ENCODE measurements at regions not wholly inside any gene's neighbourhood (a gene's known extent, or its start where the extent isn't known, plus 50 kb on each side); places are given as distances from the start of the nearest gene placed in this dataset.
"Not testable (repeated sequence)": the region's sequence is repeated elsewhere in the genome, so short reads cannot be mapped to it uniquely, and the experiment has no call there.

DNA sequence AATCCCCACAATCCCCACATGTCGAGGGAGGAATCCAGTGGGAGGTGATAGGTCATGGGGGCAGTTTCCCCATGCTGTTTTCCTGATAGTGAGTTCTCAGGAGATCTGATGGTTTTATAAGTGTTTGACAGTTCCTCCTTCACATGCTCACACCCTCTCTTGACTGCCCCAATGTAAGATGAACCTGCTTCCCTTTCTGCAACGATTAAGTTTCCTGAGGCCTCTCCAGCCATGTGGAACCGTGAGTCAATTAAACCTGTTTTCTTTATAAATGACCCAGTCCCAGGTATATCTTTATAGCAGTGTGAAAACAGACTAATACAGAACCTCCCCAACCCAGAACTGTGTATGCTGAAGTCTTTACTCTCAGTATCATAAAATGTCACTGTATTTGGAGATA is 289.5 kb upstream of the MMADHC start:
- DNase-seq (ENCODE audit: extremely low read depth in 1 of 11, low read depth in 9 of 11, low spot score in 4 of 11): no peak

DNA sequence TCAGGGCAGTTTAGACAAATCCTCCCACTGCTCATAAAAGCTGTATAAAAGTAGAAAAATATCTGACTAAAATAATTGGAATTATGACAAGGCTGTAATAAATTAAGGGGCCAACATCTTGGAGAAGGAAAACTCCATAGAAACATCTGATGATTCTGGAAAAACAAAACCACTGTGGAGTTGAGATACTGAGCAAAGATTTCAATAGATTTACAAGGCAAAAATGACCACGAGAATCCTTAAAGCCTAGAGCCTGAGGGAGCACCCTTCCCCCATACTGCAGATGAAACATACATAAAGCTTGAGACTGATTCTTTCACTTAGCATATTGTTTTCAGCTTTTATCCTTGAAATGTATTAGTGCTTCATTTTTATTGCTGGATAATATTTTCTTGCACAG is 286.4 kb upstream of the MMADHC start:
- no peak for DNase-seq (ENCODE audit: extremely low read depth in 1 of 11, low read depth in 9 of 11, low spot score in 4 of 11)

DNA sequence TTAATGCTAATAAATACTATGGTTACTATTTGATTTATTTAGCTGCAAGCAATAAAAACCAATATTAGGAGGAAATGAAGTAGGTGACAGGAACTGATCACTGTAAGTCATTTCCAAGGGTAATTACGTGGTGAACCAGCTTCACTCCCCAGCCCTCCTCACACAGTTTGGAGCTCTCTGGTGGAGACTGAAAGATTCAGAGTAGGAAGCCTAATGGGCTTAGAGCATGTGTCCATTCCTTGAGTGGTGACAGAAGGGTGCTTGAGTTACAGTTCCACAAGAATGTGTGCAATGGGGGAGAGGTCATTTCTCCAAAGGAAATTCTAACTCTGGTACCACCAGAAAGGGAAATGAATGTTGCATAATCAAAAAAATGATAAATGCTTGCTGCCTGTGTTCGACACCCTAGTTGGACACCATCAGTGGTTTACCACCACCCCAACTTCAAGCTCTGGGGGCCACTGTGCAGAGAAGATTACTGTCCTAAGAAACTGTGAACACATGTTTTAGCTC is 285.1 kb upstream of the MMADHC start:
- DNase-seq (ENCODE audit: extremely low read depth in 1 of 11, low read depth in 9 of 11, low spot score in 4 of 11): no peak

DNA sequence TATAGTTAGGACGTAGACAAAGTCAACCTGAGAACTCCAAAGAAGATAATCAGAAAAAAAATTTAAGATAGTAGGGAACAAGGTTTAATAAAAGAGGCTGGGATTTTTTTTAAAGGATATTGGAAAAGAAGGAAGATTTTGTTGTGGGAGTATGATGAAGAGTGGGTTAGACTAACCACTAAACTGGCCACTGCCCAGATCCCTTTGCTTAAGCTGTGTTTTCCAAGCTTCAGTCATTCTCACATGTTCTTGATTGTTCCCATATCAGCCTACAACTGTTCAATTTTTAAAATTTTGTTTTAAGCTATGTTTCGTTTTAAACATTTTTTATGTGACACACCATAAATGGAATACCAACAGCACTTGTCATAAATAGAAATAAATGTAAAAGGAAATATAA is 284.5 kb upstream of the MMADHC start:
- no peak for DNase-seq (ENCODE audit: extremely low read depth in 1 of 11, low read depth in 9 of 11, low spot score in 4 of 11)

DNA sequence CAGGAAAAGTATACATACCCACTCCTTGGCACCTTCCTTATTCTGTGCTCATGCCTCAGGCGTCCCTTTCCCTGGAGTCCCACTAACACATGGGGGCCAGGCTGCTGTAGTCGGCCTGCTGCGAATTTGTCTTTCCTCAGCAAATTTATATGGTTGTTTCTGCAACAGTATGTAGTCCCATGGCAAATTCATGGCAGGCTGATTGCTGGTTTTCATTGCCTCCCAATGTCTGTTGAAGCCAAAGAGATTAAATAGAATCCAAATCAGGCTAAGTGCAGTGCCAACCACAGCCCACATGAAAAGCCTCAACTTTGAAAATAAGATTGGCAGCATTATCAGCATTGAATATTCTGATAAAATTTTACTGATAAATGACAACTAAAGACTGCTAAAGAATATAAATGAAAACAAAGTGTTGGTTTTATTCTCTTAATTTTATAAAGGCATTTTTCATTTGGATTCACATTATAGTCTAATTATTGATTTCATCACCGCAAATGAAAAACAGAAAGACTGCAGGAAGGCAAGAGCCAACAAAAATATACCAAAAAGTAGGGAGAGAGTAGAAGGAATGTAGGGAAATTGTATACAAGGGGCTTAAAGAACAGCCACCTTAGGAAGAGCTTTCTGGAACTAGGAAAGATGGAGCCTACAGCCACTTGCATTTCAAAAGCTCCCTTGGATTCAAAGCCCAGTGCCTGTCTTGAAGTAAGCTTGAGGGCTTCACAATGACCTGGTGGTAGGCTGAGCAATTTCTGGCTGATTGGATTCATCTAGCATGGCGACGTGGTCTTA is 283.7 kb upstream of the MMADHC start:
- DNase-seq (ENCODE audit: extremely low read depth in 1 of 11, low read depth in 9 of 11, low spot score in 4 of 11): no peak

DNA sequence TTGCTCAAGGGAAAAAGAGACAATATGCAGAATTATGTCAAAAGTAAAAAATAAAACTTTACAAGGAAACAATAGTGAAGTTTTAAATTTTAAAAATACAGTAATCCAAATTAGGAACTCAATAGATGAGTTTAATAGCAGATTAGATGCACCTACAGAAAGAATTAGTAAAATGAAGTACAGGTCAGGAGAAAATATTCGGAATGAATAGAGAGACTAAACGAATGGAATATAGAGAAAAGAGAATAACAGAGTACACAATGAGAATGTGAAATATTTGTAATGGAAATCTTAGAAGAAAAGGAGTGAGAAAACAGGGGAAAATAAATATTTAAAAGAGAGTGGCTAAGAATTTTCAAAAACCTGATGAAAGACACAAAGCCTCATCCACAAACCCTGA is 275.7 kb upstream of the MMADHC start:
- no peak for DNase-seq (ENCODE audit: extremely low read depth in 1 of 11, low read depth in 9 of 11, low spot score in 4 of 11)

DNA sequence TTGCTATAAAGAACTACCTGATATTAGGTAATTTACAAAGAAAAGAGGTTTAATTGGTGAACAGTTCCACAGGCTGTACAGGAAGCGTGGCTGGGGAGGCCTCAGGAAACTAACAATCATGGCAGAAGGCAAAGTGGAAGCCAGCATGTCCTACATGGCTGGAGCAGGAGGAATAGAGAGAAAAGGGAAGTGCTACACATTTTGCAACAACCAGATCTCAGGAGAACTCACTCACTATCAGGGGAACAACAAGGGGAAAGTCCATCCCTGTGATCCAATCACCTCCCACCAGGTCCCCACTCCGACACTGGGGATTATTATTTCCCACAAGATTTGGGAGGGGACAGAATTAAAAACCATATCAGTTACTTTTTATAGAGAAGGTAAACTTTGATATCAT is 273.5 kb upstream of the MMADHC start:
- DNase-seq (ENCODE audit: extremely low read depth in 1 of 11, low read depth in 9 of 11, low spot score in 4 of 11): no peak

DNA sequence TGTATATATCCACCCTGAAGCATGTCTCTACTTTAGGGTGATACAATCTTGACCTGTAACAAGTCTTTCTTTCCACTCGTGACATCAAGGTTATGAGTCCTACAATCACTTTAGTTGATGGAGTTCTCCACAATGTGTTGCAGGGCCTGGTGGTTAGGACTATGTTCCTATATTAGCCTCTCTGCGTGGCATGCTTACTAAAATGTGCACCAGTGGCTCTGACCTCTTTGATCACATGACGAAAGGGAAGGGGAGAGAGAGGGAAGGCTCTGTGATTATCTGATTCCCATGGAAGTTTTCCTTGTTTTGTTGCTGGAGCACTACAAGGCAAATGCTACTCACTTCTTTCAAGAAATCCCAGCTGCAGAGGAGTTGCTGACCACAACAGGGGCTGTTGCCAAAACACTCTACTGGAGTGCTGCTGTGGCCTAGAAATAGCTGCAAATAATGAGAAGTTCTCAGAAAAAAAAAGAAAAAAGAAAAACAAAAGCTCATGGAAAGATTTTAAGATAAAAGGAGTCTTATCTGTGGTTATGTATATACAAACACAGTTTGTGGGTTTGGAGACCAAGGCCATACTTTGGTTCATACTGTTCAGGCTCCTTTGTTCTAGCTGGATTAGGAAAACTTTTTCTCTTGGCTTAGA is 272.8 kb upstream of the MMADHC start:
- peak in 9 of 11 donors; percentile 17 to 63 (median 48) for DNase-seq (ENCODE audit: extremely low read depth in 1 of 11, low read depth in 9 of 11, low spot score in 4 of 11)

DNA sequence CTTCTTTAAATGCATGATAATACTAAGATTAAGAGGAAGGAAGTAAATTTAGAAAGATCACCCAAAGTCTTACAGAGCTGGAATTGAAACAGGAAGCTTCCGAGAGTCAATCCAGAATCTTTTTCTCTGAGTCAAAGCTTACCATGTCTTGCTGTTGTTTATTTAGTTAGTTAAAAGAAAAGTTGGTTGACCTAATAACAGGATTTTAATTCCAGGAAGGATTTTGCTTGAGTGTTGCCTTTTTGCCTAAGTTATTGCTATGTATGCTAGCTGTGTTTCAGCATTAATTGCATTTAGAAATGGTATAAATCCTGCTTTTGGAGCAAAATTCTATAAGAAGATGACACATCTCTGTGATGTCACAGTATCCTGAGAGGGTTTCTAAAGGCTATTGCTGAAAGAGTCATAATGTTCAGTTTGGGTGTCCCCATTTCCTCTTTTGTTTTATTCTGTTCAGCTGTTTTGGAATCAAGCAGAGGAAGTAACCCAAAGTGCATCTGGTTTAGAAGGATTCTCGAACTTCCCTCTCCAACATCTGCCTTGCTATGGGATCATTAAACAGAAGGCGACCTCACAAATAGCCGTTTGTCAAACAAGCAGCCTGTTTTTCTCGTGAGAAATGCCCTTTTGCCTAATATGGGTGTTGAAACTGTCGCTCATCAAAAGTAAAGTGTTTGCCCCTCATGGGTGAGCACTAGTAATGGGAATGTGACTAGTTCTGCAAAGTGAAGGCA is 271.5 kb upstream of the MMADHC start:
- DNase-seq (ENCODE audit: extremely low read depth in 1 of 11, low read depth in 9 of 11, low spot score in 4 of 11): no peak

DNA sequence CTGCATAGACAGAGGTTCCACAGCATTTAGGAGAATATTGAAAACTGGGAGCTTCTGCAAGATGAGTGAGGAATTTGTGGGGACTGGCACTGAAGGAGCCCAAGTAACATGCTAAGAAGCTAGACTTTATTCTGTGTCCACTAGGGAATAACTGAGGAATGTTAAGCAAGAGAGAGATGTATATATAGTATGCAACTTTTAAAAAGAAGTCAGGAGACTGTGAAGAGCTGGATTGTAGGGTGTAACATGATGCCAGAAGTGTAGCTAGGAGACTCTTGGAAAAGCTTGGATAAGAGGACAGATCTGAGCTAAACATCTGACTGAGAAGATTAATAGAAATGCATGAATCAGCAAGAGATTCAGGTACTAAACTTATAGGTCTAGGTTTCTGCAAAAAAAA is 270.6 kb upstream of the MMADHC start:
- no peak for DNase-seq (ENCODE audit: extremely low read depth in 1 of 11, low read depth in 9 of 11, low spot score in 4 of 11)

DNA sequence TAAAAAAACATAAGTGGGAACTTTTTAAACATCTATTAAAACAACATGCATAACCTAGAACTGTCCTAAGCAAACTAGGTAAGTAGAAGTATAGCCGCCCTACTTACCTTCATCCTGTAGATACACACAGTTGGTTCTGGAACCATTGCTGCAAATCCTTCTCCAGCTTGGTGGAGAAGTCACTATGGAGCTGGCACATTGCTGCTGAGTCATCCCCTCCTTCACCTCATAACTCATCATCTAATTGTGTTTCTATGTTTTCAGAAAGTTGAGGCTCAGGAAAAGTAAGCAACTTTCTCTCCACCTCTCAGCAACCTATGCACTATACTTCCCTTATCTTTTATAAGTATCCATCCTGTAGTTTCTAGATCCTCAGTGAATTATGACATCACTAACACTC is 269.8 kb upstream of the MMADHC start:
- DNase-seq (ENCODE audit: extremely low read depth in 1 of 11, low read depth in 9 of 11, low spot score in 4 of 11): no peak

DNA sequence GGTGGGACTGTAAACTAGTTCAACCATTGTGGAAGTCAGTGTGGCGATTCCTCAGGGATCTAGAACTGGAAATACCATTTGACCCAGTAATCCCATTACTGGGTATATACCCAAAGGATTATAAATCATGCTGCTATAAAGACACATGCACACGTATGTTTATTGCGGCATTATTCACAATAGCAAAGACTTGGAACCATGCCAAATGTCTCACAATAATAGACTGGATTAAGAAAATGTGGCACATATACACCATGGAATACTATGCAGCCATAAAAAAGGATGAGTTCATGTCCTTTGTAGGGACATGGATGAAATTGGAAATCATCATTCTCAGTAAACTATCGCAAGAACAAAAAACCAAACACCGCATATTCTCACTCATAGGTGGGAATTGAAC is 268.3 kb upstream of the MMADHC start:
- not testable (repeated sequence) for DNase-seq (ENCODE audit: extremely low read depth in 1 of 11, low read depth in 9 of 11, low spot score in 4 of 11)

DNA sequence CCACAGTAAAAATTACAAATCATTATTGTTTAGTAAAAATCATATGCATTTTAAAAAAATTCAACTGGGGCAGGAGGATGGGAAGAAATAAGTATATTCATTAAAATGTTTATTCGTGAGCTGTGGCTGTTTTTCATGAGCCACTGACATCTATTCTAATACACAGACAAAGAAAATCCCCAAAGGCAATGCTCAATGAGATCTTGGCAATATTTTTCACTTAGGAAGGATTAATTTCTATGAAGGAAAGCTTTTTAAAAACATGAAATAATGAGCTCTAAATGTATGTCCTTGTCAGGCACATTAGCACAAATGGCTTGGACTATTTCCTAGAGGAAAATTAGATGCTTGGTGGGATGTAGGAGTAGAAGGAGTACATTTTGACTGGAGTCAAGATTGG is 262.0 kb upstream of the MMADHC start:
- no peak for DNase-seq (ENCODE audit: extremely low read depth in 1 of 11, low read depth in 9 of 11, low spot score in 4 of 11)

DNA sequence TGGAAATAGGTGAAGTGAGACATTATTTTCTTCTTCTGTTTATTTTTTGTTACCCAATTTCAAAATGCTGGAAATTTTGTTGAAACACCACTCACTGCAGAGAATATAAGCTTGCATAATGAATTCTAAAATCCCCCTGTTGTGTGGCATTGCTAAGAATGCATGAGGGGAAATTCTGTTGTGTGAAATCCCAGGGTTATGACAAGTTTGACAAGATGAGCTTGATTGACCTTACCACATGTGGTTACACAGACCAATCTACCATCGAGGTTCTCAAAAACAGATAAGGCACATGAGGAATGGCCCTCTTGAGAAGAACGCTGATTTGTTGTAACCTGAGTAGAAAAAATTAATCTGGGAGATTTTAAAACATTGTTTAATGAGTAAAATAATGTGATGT is 261.6 kb upstream of the MMADHC start:
- DNase-seq (ENCODE audit: extremely low read depth in 1 of 11, low read depth in 9 of 11, low spot score in 4 of 11): no peak

DNA sequence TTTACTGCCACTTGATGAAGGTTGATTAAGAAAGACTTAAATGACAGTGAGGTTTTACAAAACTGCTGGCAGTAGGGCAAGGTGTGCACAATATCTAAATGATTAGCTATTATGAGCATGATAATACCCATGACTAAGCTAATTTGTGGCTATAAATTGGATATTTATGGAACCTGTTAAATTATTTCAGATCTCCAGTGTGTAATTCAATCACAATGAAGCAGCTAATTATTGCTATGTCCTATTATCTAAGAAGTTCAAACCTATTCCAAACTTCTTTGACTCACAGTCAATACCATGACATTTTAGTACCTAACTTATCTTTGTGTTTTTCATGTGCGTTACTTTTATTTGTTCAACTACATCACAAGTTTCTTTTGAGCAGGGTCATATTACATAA is 253.8 kb upstream of the MMADHC start:
- DNase-seq (ENCODE audit: extremely low read depth in 1 of 11, low read depth in 9 of 11, low spot score in 4 of 11): no peak

DNA sequence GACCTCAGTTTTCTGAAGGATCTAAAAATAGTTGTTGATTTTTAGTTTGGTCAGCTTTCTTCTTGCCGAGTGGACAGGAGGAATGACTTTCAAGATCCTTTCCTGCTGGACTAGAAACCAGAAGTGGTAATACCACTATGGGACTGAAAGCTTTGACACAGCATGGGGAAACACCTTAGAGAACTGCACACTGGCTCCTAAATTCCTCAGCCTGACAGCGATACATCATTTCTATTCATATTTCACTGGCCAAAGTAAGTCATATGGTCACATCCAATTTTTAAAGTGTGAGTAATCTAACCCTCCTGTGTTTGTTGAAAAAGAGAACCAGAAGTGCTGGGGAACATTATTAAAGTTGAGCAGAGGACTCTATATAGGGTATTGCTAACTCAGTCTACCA is 244.7 kb upstream of the MMADHC start:
- no peak for DNase-seq (ENCODE audit: extremely low read depth in 1 of 11, low read depth in 9 of 11, low spot score in 4 of 11)

DNA sequence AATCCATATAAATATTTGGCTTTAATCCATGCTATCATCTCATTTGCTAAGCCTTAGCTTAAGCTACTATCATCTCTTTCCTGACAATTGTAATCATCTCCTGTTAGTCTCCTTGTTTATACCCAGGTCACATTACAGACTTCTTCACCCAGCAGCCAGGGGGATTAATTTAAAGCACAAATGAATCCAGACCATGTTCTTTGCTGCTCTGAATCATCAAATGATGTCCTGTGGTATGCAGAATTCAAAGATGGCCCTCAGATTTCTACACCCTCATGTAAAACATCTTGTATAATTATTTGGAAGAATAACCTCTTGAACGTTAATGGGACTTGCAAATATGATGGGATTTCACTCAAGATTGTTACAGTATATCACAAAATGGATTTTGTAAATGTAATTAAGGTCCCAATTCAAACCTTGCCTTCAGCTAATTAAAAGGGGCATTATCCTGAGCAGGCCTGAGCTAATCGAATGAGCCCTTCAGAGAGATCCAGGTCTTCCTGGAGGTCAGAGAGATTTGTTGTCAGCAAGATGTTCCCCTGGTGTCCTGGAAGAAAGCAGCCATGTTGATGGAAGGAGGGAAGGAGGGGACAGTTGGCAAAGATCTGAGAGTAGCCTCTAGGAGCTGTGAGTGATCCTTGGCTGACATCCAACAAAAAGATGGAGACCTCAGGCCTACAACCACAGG is 241.1 kb upstream of the MMADHC start:
- DNase-seq (ENCODE audit: extremely low read depth in 1 of 11, low read depth in 9 of 11, low spot score in 4 of 11): no peak

DNA sequence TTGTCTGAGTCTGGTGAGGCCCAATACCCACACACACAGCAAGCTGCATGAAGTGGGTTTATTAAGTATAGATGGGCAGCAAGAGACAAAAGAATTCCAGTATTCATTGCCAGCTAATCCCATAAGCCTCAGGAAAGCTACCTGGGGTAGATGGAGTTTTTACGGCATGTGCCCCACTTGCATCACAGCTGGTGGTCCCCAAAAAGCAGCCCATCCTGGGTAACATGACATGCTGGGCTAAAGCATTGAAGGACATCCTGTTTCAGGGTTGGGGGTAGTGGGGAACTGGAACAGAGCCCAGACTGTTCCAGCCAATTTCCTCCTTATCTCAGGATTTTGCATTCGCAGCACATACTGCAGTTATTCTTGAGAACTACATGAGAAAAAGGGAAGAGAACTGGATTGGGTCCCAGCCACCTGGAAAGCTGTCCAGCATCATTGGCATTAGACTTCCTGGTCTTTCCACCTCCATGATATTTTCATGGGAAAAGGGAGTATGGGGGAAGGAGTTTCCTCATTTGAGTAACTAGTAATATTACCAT is 240.1 kb upstream of the MMADHC start:
- no peak for DNase-seq (ENCODE audit: extremely low read depth in 1 of 11, low read depth in 9 of 11, low spot score in 4 of 11)

DNA sequence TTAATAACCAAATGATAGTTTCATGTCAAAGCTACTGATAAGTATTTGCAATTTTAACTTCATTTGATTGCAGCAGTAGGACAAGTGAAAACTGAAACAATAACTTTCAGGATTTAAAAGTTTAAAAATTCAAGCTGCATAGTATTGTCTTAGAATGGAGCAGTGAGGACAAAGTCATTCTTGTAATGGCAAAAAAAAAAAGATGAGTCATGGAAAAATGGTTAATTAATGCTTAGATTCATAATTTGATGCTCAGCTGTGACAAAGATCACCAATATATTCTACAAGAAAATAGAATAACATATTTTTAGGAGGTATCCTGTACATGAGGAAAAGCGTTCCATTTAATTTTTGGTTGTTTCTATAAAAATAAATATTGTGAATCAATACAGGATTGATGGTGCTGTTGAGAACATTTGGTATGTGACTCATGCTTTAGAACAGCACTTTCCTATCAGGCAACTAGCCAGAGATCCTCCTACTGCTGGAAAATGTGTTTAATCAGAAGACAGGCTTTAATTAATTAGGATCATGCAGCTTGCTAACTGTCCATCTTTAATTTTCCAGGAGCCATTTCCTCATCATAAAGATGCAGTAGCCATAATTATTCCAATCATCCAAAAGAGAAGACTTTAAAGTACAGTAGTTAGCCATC is 239.0 kb upstream of the MMADHC start:
- no peak for DNase-seq (ENCODE audit: extremely low read depth in 1 of 11, low read depth in 9 of 11, low spot score in 4 of 11)

Measured in renal cortex interstitium (tissue), 11 donors.